ENCODE measurements at regions not wholly inside any gene's neighbourhood (a gene's known extent, or its start where the extent isn't known, plus 50 kb on each side); places are given as distances from the start of the nearest gene placed in this dataset.

GRCh38 chr4:8701126-8702019, 108.8 kb downstream of the CPZ start:
- no peak for DNase-seq (ENCODE audit: low read depth in 1 of 2, low spot score in 1 of 2)
- in situ Hi-C loops (cut with HindIII; ENCODE audit: low pct_unique_long_range_greater_than_20kb, low sequenced_read_pairs) = no loop called here
- no peak for TF ChIP-seq JUND (IDR thresholded peaks at IDR 0.05; ENCODE audit: low read depth)

- in situ Hi-C loops (cut with HindIII; ENCODE audit: low pct_unique_long_range_greater_than_20kb, low sequenced_read_pairs) = no loop called here
- TF ChIP-seq JUND (IDR thresholded peaks at IDR 0.05; ENCODE audit: low read depth) = no peak
- DNase-seq (ENCODE audit: low read depth in 1 of 2, low spot score in 1 of 2) = no peak
These were observed 108.0 kb downstream of the CPZ start for GRCh38 chr4:8700531-8700930.

GRCh38 chr4:8699479-8700145, 107.0 kb downstream of the CPZ start:
- in situ Hi-C loops (cut with HindIII; ENCODE audit: low pct_unique_long_range_greater_than_20kb, low sequenced_read_pairs) = no loop called here

GRCh38 chr4:8699063-8699385, 106.5 kb downstream of the CPZ start:
- no peak for TF ChIP-seq JUND (IDR thresholded peaks at IDR 0.05; ENCODE audit: low read depth)
- in situ Hi-C loops (cut with HindIII; ENCODE audit: low pct_unique_long_range_greater_than_20kb, low sequenced_read_pairs) = no loop called here

More at GRCh38 chr4:8699479-8700145, 107.0 kb downstream of the CPZ start:
- DNase-seq (ENCODE audit: low read depth in 1 of 2, low spot score in 1 of 2) = no peak
- TF ChIP-seq JUND (IDR thresholded peaks at IDR 0.05; ENCODE audit: low read depth) = no peak

GRCh38 chr4:8698341-8699062, 105.9 kb downstream of the CPZ start:
- in situ Hi-C loops (cut with HindIII; ENCODE audit: low pct_unique_long_range_greater_than_20kb, low sequenced_read_pairs) = no loop called here
- no peak for DNase-seq (ENCODE audit: low read depth in 1 of 2, low spot score in 1 of 2)

More at GRCh38 chr4:8699063-8699385, 106.5 kb downstream of the CPZ start:
- no peak for DNase-seq (ENCODE audit: low read depth in 1 of 2, low spot score in 1 of 2)

GRCh38 chr4:8697826-8698225, 105.3 kb downstream of the CPZ start:
- no peak for TF ChIP-seq JUND (IDR thresholded peaks at IDR 0.05; ENCODE audit: low read depth)
- DNase-seq (ENCODE audit: low read depth in 1 of 2, low spot score in 1 of 2) = no peak
- in situ Hi-C loops (cut with HindIII; ENCODE audit: low pct_unique_long_range_greater_than_20kb, low sequenced_read_pairs) = no loop called here

More at GRCh38 chr4:8698341-8699062, 105.9 kb downstream of the CPZ start:
- TF ChIP-seq JUND (IDR thresholded peaks at IDR 0.05; ENCODE audit: low read depth) = no peak

GRCh38 chr4:8696369-8697127, 104.0 kb downstream of the CPZ start:
- no peak for DNase-seq (ENCODE audit: low read depth in 1 of 2, low spot score in 1 of 2)
- no peak for TF ChIP-seq JUND (IDR thresholded peaks at IDR 0.05; ENCODE audit: low read depth)
- in situ Hi-C loops (cut with HindIII; ENCODE audit: low pct_unique_long_range_greater_than_20kb, low sequenced_read_pairs) = no loop called here

GRCh38 chr4:8695237-8696219, 103.0 kb downstream of the CPZ start:
- DNase-seq (ENCODE audit: low read depth in 1 of 2, low spot score in 1 of 2) = no peak
- in situ Hi-C loops (cut with HindIII; ENCODE audit: low pct_unique_long_range_greater_than_20kb, low sequenced_read_pairs) = no loop called here

GRCh38 chr4:8694651-8695151, 102.1 kb downstream of the CPZ start:
- in situ Hi-C loops (cut with HindIII; ENCODE audit: low pct_unique_long_range_greater_than_20kb, low sequenced_read_pairs) = no loop called here
- DNase-seq (ENCODE audit: low read depth in 1 of 2, low spot score in 1 of 2) = no peak
- no peak for TF ChIP-seq JUND (IDR thresholded peaks at IDR 0.05; ENCODE audit: low read depth)

More at GRCh38 chr4:8695237-8696219, 103.0 kb downstream of the CPZ start:
- TF ChIP-seq JUND (IDR thresholded peaks at IDR 0.05; ENCODE audit: low read depth) = no peak

- TF ChIP-seq JUND (IDR thresholded peaks at IDR 0.05; ENCODE audit: low read depth) = no peak
- in situ Hi-C loops (cut with HindIII; ENCODE audit: low pct_unique_long_range_greater_than_20kb, low sequenced_read_pairs) = no loop called here
- DNase-seq (ENCODE audit: low read depth in 1 of 2, low spot score in 1 of 2) = no peak
These were observed 101.7 kb downstream of the CPZ start for GRCh38 chr4:8694226-8694625.

Data from T47D (cell line).